ENCODE measurements at regions not wholly inside any gene's neighbourhood (a gene's known extent, or its start where the extent isn't known, plus 50 kb on each side); places are given as distances from the start of the nearest gene placed in this dataset.

GRCh38 chr4:4627111-4627510 is 85.3 kb upstream of the STX18 start:
- no peak overlapping the region for H3K27ac Mint-ChIP-seq
- intact Hi-C loops (cut with micrococcal nuclease), result no loop called here
- peaks cover 8% of the 10 kb centered on the region for H3K4me1 Mint-ChIP-seq (ENCODE audit: low read depth)
- POLR2A ChIA-PET, result no interaction called here
- H3K4me3 Mint-ChIP-seq, result no peak overlapping the region
- no peaks in the 10 kb centered on the region for H3K27me3 Mint-ChIP-seq
- H3K36me3 Mint-ChIP-seq, result no peaks in the 10 kb centered on the region
- H3K9me3 Mint-ChIP-seq, result no peaks in the 10 kb centered on the region
- CTCF ChIA-PET, result no interaction called here
- no peak for DNase-seq

GRCh38 chr4:4625488-4625887 is 83.6 kb upstream of the STX18 start:
- Mint-ChIP-seq H3K27me3 (no peaks in the 10 kb centered on the region), H3K4me3 (no peak overlapping the region), H3K27ac (no peak overlapping the region), H3K36me3 (no peaks in the 10 kb centered on the region), H3K4me1 (ENCODE audit: low read depth) (peaks cover 3% of the 10 kb centered on the region), H3K9me3 (no peaks in the 10 kb centered on the region)
- POLR2A ChIA-PET, result no interaction called here
- DNase-seq, result no peak
- CTCF ChIA-PET, result interaction anchor here (1.6 kb wide), 1 partner anchor 51 kb away, joined by 3 read pairs; no protein-coding TSS in a partner anchor
- intact Hi-C loops (cut with micrococcal nuclease), result no loop called here

GRCh38 chr4:4624276-4624897 is 82.5 kb upstream of the STX18 start:
- intact Hi-C loops (cut with micrococcal nuclease), result no loop called here

GRCh38 chr4:4619821-4620220 is 78.0 kb upstream of the STX18 start:
- Mint-ChIP-seq H3K27ac (no peak overlapping the region), H3K27me3 (no peaks in the 10 kb centered on the region), H3K4me1 (ENCODE audit: low read depth) (peaks cover 2% of the 10 kb centered on the region), H3K36me3 (peaks cover 9% of the 10 kb centered on the region), H3K4me3 (no peak overlapping the region), H3K9me3 (peaks cover 7% of the 10 kb centered on the region)
- DNase-seq, result no peak
- ChIA-PET CTCF (interaction anchor here (0.6 kb wide), 2 partner anchors 314 to 1134 kb away, joined by 3 read pairs; no protein-coding TSS in a partner anchor), POLR2A (no interaction called here)
- intact Hi-C loops (cut with micrococcal nuclease), result no loop called here

More at GRCh38 chr4:4624276-4624897, 82.5 kb upstream of the STX18 start:
- no peaks in the 10 kb centered on the region for H3K27me3 Mint-ChIP-seq
- ChIA-PET CTCF (interaction anchor here (1.6 kb wide), 1 partner anchor 50 kb away, joined by 3 read pairs; no protein-coding TSS in a partner anchor), POLR2A (no interaction called here)
- H3K9me3 Mint-ChIP-seq, result peaks cover 4% of the 10 kb centered on the region
- H3K4me1 Mint-ChIP-seq (ENCODE audit: low read depth), result peaks cover 2% of the 10 kb centered on the region
- H3K27ac Mint-ChIP-seq, result no peak overlapping the region
- H3K36me3 Mint-ChIP-seq, result peaks cover 3% of the 10 kb centered on the region
- no peak for DNase-seq
- H3K4me3 Mint-ChIP-seq, result no peak overlapping the region

GRCh38 chr4:4618847-4619246 is 77.0 kb upstream of the STX18 start:
- no peak for DNase-seq
- ChIA-PET CTCF (no interaction called here), POLR2A (no interaction called here)
- no peaks in the 10 kb centered on the region for H3K4me1 Mint-ChIP-seq (ENCODE audit: low read depth)
- H3K27me3 Mint-ChIP-seq, result no peaks in the 10 kb centered on the region
- no peak overlapping the region for H3K27ac Mint-ChIP-seq
- intact Hi-C loops (cut with micrococcal nuclease), result no loop called here
- no peak overlapping the region for H3K4me3 Mint-ChIP-seq
- peaks cover 7% of the 10 kb centered on the region for H3K9me3 Mint-ChIP-seq
- H3K36me3 Mint-ChIP-seq, result peaks cover 9% of the 10 kb centered on the region

- peaks cover 8% of the 10 kb centered on the region for H3K36me3 Mint-ChIP-seq
- CTCF ChIA-PET, result no interaction called here
- H3K27me3 Mint-ChIP-seq, result no peaks in the 10 kb centered on the region
- H3K9me3 Mint-ChIP-seq, result peaks cover 6% of the 10 kb centered on the region
- H3K4me1 Mint-ChIP-seq (ENCODE audit: low read depth), result no peaks in the 10 kb centered on the region
- no peak for DNase-seq
- no peak overlapping the region for H3K4me3 Mint-ChIP-seq
- intact Hi-C loops (cut with micrococcal nuclease), result no loop called here
- H3K27ac Mint-ChIP-seq, result no peak overlapping the region
- POLR2A ChIA-PET, result no interaction called here
These were observed 73.3 kb upstream of the STX18 start for GRCh38 chr4:4614925-4615678.

- no peak overlapping the region for H3K27ac Mint-ChIP-seq
- no peak for DNase-seq
- intact Hi-C loops (cut with micrococcal nuclease), result no loop called here
- peaks cover 3% of the 10 kb centered on the region for H3K9me3 Mint-ChIP-seq
- no peaks in the 10 kb centered on the region for H3K27me3 Mint-ChIP-seq
- no peak overlapping the region for H3K4me3 Mint-ChIP-seq
- peaks cover under 1% of the 10 kb centered on the region for H3K36me3 Mint-ChIP-seq
- ChIA-PET POLR2A (no interaction called here), CTCF (no interaction called here)
- H3K4me1 Mint-ChIP-seq (ENCODE audit: low read depth), result no peaks in the 10 kb centered on the region
These were observed 71.9 kb upstream of the STX18 start for GRCh38 chr4:4613641-4614286.

GRCh38 chr4:4613126-4613465 is 71.2 kb upstream of the STX18 start:
- no peak for DNase-seq
- ChIA-PET POLR2A (no interaction called here), CTCF (no interaction called here)
- Mint-ChIP-seq H3K27ac (no peak overlapping the region), H3K36me3 (no peaks in the 10 kb centered on the region), H3K4me1 (ENCODE audit: low read depth) (no peaks in the 10 kb centered on the region), H3K9me3 (no peaks in the 10 kb centered on the region), H3K4me3 (no peak overlapping the region), H3K27me3 (no peaks in the 10 kb centered on the region)
- intact Hi-C loops (cut with micrococcal nuclease), result no loop called here

- DNase-seq, result no peak
- Mint-ChIP-seq H3K27me3 (no peaks in the 10 kb centered on the region), H3K36me3 (peaks cover 3% of the 10 kb centered on the region), H3K4me1 (ENCODE audit: low read depth) (no peaks in the 10 kb centered on the region), H3K9me3 (no peaks in the 10 kb centered on the region), H3K4me3 (no peak overlapping the region), H3K27ac (no peak overlapping the region)
- ChIA-PET CTCF (no interaction called here), POLR2A (no interaction called here)
- intact Hi-C loops (cut with micrococcal nuclease), result no loop called here
These were observed 68.8 kb upstream of the STX18 start for GRCh38 chr4:4610672-4611071.

GRCh38 chr4:4609622-4610334 is 67.9 kb upstream of the STX18 start:
- POLR2A ChIA-PET, result no interaction called here
- CTCF ChIA-PET, result no interaction called here
- Mint-ChIP-seq H3K36me3 (peaks cover 3% of the 10 kb centered on the region), H3K4me1 (ENCODE audit: low read depth) (no peaks in the 10 kb centered on the region), H3K4me3 (no peak overlapping the region), H3K27ac (no peak overlapping the region), H3K27me3 (no peaks in the 10 kb centered on the region), H3K9me3 (no peaks in the 10 kb centered on the region)
- DNase-seq, result no peak
- intact Hi-C loops (cut with micrococcal nuclease), result no loop called here

GRCh38 chr4:4608214-4608537 is 66.3 kb upstream of the STX18 start:
- H3K9me3 Mint-ChIP-seq, result no peaks in the 10 kb centered on the region
- DNase-seq, result no peak
- H3K27ac Mint-ChIP-seq, result no peak overlapping the region
- H3K27me3 Mint-ChIP-seq, result no peaks in the 10 kb centered on the region
- CTCF ChIA-PET, result no interaction called here
- POLR2A ChIA-PET, result no interaction called here
- H3K4me1 Mint-ChIP-seq (ENCODE audit: low read depth), result no peaks in the 10 kb centered on the region
- peaks cover 3% of the 10 kb centered on the region for H3K36me3 Mint-ChIP-seq
- H3K4me3 Mint-ChIP-seq, result no peak overlapping the region
- intact Hi-C loops (cut with micrococcal nuclease), result no loop called here

GRCh38 chr4:4607336-4608213 is 65.7 kb upstream of the STX18 start:
- POLR2A ChIA-PET, result no interaction called here
- H3K27me3 Mint-ChIP-seq, result no peaks in the 10 kb centered on the region
- no peaks in the 10 kb centered on the region for H3K9me3 Mint-ChIP-seq
- no peak overlapping the region for H3K4me3 Mint-ChIP-seq
- intact Hi-C loops (cut with micrococcal nuclease), result no loop called here
- H3K36me3 Mint-ChIP-seq, result peaks cover 3% of the 10 kb centered on the region
- DNase-seq, result no peak
- CTCF ChIA-PET, result interaction anchor here (0.6 kb wide), 1 partner anchor 12 kb away, joined by 4 read pairs; no protein-coding TSS in a partner anchor
- H3K27ac Mint-ChIP-seq, result no peak overlapping the region
- H3K4me1 Mint-ChIP-seq (ENCODE audit: low read depth), result no peaks in the 10 kb centered on the region
